Hindlimb muscle (tissue), 1 donor: ENCODE measurements at regions not wholly inside any gene's neighbourhood (a gene's known extent, or its start where the extent isn't known, plus 50 kb on each side); places are given as distances from the start of the nearest gene placed in this dataset.
"Not testable (repeated sequence)": the region's sequence is repeated elsewhere in the genome, so short reads cannot be mapped to it uniquely, and the experiment has no call there.

Source experiments
- DNase-seq: peaks from one replicate; pipeline ENCODE4 v3.0.0-alpha.2; 2013

DNA sequence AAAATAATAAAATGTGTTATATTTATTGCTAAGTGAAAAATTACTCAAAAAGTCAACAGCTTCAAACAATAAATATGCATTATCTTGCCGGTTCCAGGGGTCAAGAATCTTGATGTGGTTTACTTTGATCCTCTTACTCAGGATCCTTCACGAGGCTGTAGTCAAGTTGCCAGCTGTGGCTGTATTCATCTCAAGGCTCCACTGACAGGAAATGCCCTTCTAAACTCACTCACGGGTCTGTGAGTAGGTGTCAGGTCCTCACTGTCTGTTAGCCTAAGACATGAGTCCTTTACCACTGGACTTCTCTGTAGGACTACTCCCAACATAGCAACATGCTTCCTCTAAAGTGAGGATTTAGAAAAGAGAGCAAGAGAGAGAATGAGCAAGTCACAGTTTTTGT, 983.0 kb downstream of the SI start:
- no peak for DNase-seq

DNA sequence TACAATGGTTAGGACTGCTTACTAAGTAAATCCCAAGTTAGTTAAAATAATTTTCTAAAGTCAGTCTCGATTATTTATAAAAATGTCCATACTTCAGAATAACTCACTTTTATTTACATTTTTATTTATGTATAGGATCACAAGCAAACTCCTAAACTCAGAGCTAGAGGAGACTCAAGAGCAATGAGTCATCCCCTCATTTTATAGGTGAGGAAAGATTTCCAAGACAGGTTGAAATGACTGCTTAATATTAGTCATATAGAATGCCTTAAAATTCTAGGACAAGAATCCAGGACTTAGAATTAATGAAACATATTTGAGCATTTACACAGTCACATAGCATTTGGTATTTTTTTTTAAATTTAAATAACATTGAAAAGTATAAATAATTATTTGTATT, 983.8 kb downstream of the SI start:
- no peak for DNase-seq

- DNase-seq: no peak
Measured at GRCh38 chr3:164080208-164080607, 998.1 kb downstream of the SI start.

DNA sequence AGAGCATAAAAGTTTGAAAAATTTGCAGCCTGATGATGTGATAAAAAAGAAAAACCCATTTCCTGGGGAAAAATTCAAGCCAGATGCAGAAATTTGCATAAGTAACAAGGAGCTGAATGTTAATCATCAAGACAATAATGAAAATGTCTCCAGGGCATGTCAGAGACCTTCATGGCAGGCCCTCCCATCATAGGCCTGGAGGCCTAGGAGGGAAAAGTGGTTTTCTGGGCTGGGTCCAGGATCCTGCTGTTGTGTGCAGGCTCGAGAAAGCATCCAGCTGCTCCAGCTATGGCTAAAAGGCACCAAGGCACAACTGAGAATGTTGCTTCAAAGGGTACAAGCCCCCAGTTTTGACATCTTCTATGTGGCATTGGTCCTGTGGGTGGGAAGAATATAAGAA, 1014.0 kb downstream of the SI start:
- no peak for DNase-seq

DNA sequence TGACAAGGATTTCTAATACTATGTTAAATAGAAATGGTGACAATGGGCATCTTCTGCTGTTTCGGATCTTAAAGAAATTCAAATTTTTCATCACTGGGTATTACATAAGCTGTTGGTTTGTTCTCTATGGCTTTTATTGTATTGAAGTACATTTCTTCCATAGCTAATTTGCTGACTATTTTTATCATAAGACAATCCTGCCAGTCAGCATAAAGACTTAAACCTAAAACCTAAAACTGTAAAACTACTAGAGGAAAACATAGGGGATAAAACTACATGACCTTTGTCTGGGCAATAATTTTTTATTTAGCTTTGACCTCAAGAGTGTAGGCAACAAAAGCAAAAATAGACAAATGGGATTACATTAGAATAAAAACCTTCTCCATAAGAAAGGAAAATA, 1017.4 kb downstream of the SI start:
- DNase-seq: no peak

- no peak for DNase-seq
Measured at GRCh38 chr3:164049847-164050246, 1028.4 kb downstream of the SI start.

DNA sequence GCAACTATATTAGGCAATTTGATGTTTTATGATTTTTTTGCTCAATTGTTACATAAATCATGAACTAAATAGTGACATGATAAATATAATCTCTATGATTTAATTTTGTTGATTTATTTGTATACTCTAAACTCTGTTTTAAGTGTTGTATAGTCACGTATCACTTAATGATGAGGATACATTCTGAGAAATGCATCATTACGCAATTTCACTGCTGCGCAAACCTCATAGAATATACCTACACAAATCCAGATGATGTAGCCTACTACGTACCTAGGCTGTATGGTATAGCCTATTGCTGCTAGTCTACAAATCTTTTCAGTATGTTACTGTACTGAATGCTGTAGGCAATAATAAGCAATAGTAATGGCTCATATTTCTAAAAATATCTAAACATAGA, 1029.8 kb downstream of the SI start:
- no peak for DNase-seq

GRCh38 chr3:164040991-164041390, 1037.3 kb downstream of the SI start:
- DNase-seq: no peak

DNA sequence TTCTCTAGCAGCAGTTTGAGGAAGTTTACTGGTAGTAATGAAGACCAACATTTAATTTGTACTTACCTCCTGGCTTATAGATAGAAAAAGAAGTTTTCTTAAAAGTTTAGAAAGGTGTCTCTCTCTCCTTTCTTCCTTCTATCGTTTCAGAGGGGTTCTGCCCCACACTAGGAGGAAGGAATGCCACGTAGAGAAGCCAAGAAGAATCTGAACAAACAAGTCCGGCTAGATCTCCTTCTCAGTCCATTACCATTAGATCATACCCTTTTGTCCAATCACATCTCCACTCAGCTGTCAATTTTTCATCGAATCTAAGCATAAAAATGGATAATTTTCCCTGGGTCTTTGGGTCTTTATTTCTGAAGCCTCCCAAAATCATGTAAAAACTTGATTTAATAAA, 1048.1 kb downstream of the SI start:
- no peak for DNase-seq

GRCh38 chr3:164024786-164025185, 1053.5 kb downstream of the SI start:
- DNase-seq: no peak

DNA sequence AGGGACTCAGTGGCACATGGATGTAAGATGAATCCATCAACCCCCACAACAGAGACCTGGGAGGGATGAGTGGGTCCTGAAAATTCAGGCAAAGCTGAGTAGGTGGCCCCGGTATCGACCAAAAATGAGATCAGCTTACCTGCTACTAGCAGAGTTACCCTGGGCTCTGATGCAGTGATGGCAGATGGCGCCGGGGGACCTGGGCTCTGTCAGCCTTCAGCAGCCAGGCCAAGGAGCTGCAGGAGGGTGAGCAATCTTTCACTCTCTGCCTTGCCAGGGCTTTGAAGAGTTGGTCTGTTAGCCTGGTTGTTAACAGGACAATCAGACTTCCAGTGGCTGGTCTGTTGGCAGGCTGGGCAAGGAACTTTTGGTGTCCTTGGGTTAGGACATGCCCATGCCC, 1054.8 kb downstream of the SI start:
- DNase-seq: no peak

DNA sequence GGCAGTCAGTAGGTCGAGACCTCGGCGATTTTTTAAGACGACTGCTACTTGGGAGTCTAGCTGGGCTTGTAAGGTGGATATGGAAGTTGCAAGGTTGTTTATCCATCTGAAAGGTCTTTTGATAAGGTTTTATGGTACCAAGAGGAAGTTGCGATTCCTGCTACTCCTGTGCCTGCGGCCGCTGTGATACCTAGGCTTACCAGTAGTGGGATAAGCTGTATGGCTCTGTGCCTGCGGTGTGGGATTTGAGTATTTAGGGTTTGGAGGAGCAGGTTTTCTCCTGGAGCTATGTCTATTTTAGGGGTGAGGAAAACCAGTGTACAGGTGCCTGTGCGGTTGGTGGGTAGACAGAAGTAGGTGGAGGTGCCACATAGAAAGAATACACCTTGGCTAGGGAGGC, 1059.8 kb downstream of the SI start:
- no peak for DNase-seq

DNA sequence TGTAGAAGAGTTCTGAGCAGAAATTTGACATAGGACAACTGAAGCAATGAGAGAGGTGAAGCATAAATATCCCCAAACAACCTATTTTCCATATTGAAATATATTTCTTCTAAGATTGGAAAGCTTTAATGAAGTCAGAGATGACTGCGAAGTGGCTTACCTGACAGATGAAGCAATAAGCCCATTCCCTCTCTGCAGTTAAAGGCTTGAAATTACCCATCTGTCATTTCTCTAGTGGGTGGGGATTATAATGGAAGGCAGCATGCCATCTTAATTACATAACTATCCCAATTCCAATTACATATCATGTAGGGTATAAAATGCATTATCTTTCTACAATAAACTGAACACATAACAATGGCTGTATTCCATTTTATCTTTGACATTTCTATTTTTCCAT, 1070.5 kb downstream of the SI start:
- no peak for DNase-seq

GRCh38 chr3:164004205-164004604, 1074.1 kb downstream of the SI start:
- no peak for DNase-seq

- not testable (repeated sequence) for DNase-seq
Measured at GRCh38 chr3:164003016-164003415, 1075.3 kb downstream of the SI start.

GRCh38 chr3:163983940-163984339, 1094.4 kb downstream of the SI start:
- no peak for DNase-seq

- DNase-seq: no peak
Measured at GRCh38 chr3:163971861-163972260, 1106.4 kb downstream of the SI start.

DNA sequence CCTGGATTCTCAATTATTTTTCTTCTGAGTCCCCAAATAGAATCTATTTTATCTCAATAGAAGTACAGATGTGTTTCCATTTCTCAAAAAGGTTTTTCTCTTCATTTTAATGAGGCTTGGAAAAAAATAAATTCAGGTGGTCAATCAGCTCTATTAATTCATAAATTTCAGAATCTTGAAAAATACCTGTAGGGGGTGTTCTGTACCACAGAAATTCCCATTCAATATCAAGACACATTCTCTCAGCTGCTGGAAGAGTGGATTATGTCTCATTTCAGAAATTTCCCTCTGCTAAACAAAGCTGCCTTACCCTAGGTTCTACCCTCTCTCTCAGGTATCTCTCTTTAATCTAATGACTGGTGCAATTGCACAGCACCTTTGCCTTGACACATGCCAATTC, 1121.2 kb downstream of the SI start:
- DNase-seq: no peak

- no peak for DNase-seq
Measured at GRCh38 chr3:163953526-163953925, 1124.8 kb downstream of the SI start.

DNA sequence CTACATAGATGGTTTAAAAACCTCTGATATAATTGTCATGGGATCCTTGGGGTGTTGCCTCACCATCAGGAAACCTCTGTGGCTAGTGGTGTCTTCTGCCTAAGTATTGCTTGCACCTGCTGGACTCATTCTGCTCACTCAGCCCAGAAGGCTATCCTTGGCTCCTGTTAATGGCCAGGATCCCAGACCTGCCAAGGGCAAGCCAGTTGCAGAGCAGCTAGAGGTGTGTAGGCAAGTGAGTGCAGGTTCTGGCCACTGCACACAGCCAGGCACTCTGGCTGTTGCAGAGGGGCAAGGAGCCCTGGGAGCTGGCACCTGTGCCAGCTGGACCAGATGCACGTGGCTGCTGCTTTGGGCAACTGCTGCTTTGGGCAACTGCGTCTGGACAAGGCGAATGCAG, 1125.8 kb downstream of the SI start:
- no peak for DNase-seq

- DNase-seq: no peak
Measured at GRCh38 chr3:163951397-163951987, 1126.8 kb downstream of the SI start.

GRCh38 chr3:163946785-163947184, 1131.5 kb downstream of the SI start:
- no peak for DNase-seq

GRCh38 chr3:163943664-163944063, 1134.6 kb downstream of the SI start:
- no peak for DNase-seq

DNA sequence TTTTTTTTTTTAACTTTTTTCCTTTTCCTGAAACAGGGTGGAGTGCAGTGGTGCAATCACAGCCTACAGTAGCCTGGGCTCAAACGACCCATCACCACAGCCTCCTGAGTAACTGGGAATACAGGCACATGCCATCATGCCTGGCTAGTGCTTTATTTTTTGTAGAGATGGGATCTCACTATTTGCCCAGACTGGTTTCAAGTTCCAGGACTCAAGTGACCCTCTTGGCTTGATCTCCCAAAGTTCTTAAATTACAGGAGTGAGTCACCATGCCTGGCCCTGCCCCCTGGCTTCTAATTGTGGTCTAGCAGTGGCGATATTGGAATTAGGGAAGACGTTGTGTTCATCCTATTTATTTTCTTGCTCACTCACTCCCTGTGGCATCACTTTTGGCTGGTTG, 1138.4 kb downstream of the SI start:
- DNase-seq: no peak

DNA sequence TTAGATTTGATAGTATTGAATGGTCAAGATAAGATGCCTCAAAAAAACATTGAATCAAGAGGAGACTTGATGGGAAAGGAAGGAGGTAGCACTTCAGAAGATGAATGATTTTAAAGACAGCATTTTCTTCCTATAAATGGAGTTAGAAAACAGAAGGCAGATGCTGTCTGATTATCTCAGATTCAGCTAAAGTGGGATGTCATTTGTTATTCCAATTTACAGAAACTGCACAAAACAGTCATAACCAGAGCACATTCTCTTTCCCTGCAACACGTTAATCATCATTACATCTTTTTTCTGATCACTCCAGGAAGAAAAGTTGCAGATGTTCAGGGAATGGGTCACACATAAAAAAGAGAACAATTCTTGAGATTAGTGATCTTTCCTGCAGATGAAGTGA, 1141.8 kb downstream of the SI start:
- DNase-seq: no peak

DNA sequence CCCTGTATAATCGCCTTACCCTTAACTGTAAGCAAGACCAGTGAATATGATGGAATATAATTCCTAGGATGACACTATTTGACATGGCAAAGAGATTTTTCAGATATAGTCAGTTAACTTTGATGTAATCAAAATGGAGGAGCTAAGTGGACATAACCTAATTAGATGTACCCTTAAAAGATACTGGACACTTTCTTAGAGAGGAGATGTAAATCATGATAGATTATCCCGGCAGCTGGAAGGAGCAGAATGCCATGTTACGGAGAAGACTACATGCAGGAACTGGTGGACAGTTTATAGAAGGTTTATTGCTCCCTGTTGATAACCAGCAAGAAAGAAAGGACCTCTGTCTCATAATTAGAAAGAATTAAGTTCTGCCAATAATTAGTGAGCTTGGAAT, 1142.9 kb downstream of the SI start:
- no peak for DNase-seq
